ENCODE measurements at regions not wholly inside any gene's neighbourhood (a gene's known extent, or its start where the extent isn't known, plus 50 kb on each side); places are given as distances from the start of the nearest gene placed in this dataset.
"Not testable (repeated sequence)": the region's sequence is repeated elsewhere in the genome, so short reads cannot be mapped to it uniquely, and the experiment has no call there.

GRCh38 chr17:70290770-70291169 lies 121.4 kb downstream of the KCNJ2 start:
- no peak overlapping the region for H3K9ac ChIP-seq (ENCODE audit: low read length)
- H3K4me3 ChIP-seq (ENCODE audit: low read length), result no peak overlapping the region
- H3K27ac ChIP-seq (ENCODE audit: low read depth, low read length), result no peak overlapping the region
- H3K36me3 ChIP-seq (ENCODE audit: control insufficient read depth, insufficient read depth, low read length), result no peaks in the 10 kb centered on the region
- H3K27me3 ChIP-seq (ENCODE audit: control insufficient read depth, insufficient read depth, low read length), result no peaks in the 10 kb centered on the region
- no peaks in the 10 kb centered on the region for H3K4me1 ChIP-seq (ENCODE audit: control insufficient read depth, insufficient read depth, low read length)

DNA sequence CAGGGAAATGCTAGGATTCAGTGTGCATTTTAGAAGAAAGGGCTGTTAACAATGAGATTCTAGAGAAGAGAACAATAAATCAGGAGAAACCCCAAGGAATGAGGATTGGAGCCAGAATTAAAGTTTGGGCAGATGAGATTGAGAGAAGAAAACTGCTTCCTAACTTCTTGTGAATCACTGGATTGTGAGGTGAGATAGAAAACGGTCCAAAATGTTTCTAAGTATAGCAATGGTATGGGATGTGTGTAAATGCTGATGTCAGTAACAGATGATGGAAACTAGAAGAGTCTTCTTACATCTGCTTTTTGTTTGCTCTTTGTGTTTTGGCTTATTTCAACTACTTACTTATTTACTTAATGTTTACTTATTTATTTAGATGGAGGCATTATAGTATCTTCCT lies 123.0 kb downstream of the KCNJ2 start:
- Histone ChIP-seq H3K36me3 (ENCODE audit: control insufficient read depth, insufficient read depth, low read length) (no peaks in the 10 kb centered on the region), H3K4me3 (ENCODE audit: low read length) (no peak overlapping the region), H3K27ac (ENCODE audit: low read depth, low read length) (no peak overlapping the region), H3K9ac (ENCODE audit: low read length) (no peak overlapping the region), H3K27me3 (ENCODE audit: control insufficient read depth, insufficient read depth, low read length) (no peaks in the 10 kb centered on the region), H3K4me1 (ENCODE audit: control insufficient read depth, insufficient read depth, low read length) (no peaks in the 10 kb centered on the region)

GRCh38 chr17:70293564-70294310 lies 124.4 kb downstream of the KCNJ2 start:
- H3K4me1 ChIP-seq (ENCODE audit: control insufficient read depth, insufficient read depth, low read length); H3K27me3 ChIP-seq (ENCODE audit: control insufficient read depth, insufficient read depth, low read length); H3K4me3 ChIP-seq (ENCODE audit: low read length); H3K36me3 ChIP-seq (ENCODE audit: control insufficient read depth, insufficient read depth, low read length); H3K9ac ChIP-seq (ENCODE audit: low read length); H3K27ac ChIP-seq (ENCODE audit: low read depth, low read length): not testable (repeated sequence)

- H3K4me3 ChIP-seq (ENCODE audit: low read length), result no peak overlapping the region
- no peak overlapping the region for H3K27ac ChIP-seq (ENCODE audit: low read depth, low read length)
- no peaks in the 10 kb centered on the region for H3K27me3 ChIP-seq (ENCODE audit: control insufficient read depth, insufficient read depth, low read length)
- no peaks in the 10 kb centered on the region for H3K4me1 ChIP-seq (ENCODE audit: control insufficient read depth, insufficient read depth, low read length)
- no peaks in the 10 kb centered on the region for H3K36me3 ChIP-seq (ENCODE audit: control insufficient read depth, insufficient read depth, low read length)
- H3K9ac ChIP-seq (ENCODE audit: low read length), result no peak overlapping the region
These were observed 126.0 kb downstream of the KCNJ2 start for GRCh38 chr17:70295329-70295728.

GRCh38 chr17:70295731-70296130 lies 126.4 kb downstream of the KCNJ2 start:
- H3K27me3 ChIP-seq (ENCODE audit: control insufficient read depth, insufficient read depth, low read length), result no peaks in the 10 kb centered on the region
- H3K36me3 ChIP-seq (ENCODE audit: control insufficient read depth, insufficient read depth, low read length), result no peaks in the 10 kb centered on the region
- no peak overlapping the region for H3K9ac ChIP-seq (ENCODE audit: low read length)
- H3K4me1 ChIP-seq (ENCODE audit: control insufficient read depth, insufficient read depth, low read length), result no peaks in the 10 kb centered on the region
- no peak overlapping the region for H3K4me3 ChIP-seq (ENCODE audit: low read length)
- no peak overlapping the region for H3K27ac ChIP-seq (ENCODE audit: low read depth, low read length)

DNA sequence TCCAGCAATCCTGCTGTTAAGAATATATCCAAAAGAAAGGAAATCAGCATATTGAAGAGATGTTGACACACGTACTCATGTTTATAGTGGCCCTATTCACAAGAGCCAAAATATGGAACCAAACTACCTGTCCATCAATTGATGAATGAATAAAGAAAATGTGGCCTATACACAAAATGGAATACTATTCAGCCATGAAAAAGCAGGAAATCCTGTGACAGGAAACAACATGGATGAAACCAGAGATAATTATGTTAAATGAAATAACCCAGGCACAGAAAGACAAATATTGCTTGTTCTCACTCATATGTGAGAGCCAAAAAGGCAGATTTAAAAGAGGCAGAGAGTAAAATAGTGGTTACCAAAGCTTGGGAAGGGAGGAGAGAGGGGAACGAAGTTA lies 127.1 kb downstream of the KCNJ2 start:
- Histone ChIP-seq H3K4me3 (ENCODE audit: low read length) (no peak overlapping the region), H3K4me1 (ENCODE audit: control insufficient read depth, insufficient read depth, low read length) (no peaks in the 10 kb centered on the region), H3K27ac (ENCODE audit: low read depth, low read length) (no peak overlapping the region), H3K9ac (ENCODE audit: low read length) (no peak overlapping the region), H3K36me3 (ENCODE audit: control insufficient read depth, insufficient read depth, low read length) (no peaks in the 10 kb centered on the region), H3K27me3 (ENCODE audit: control insufficient read depth, insufficient read depth, low read length) (no peaks in the 10 kb centered on the region)

- Histone ChIP-seq H3K9ac (ENCODE audit: low read length) (no peak overlapping the region), H3K36me3 (ENCODE audit: control insufficient read depth, insufficient read depth, low read length) (no peaks in the 10 kb centered on the region), H3K4me1 (ENCODE audit: control insufficient read depth, insufficient read depth, low read length) (no peaks in the 10 kb centered on the region), H3K27ac (ENCODE audit: low read depth, low read length) (no peak overlapping the region), H3K4me3 (ENCODE audit: low read length) (no peak overlapping the region), H3K27me3 (ENCODE audit: control insufficient read depth, insufficient read depth, low read length) (no peaks in the 10 kb centered on the region)
These were observed 128.1 kb downstream of the KCNJ2 start for GRCh38 chr17:70297397-70297796.

DNA sequence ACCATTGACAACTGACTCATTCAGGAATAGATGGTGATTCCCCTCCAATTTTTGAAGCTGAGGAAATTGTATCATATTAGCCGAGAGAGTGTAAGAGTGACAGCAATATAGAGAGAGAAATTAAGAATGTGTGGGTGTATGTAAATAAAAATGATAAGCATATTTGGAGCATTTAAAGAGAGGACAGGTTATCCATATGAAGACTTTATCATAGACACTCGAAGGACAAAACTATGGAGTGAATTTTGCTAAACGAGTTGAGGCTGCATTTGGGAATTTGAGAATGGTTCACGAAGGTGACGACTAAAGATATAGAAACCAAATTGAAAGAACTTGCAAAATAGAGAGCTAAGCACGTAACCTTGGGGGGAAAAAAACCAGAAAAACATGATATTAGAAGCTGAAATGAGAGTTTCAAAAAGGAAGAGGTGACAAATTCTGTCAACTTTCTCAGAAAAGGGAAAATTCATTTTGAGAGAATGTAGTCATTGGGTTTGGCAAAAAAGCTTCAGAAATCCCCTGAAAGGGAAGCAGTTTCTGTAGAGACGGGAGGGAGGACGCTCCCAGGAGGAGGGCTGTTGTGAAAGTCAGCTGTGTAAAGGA lies 129.7 kb downstream of the KCNJ2 start:
- Histone ChIP-seq H3K4me3 (ENCODE audit: low read length) (no peak overlapping the region), H3K36me3 (ENCODE audit: control insufficient read depth, insufficient read depth, low read length) (no peaks in the 10 kb centered on the region), H3K27me3 (ENCODE audit: control insufficient read depth, insufficient read depth, low read length) (no peaks in the 10 kb centered on the region), H3K27ac (ENCODE audit: low read depth, low read length) (no peak overlapping the region), H3K4me1 (ENCODE audit: control insufficient read depth, insufficient read depth, low read length) (no peaks in the 10 kb centered on the region), H3K9ac (ENCODE audit: low read length) (no peak overlapping the region)

GRCh38 chr17:70307430-70308225 lies 138.3 kb downstream of the KCNJ2 start:
- no peak overlapping the region for H3K27ac ChIP-seq (ENCODE audit: low read depth, low read length)

DNA sequence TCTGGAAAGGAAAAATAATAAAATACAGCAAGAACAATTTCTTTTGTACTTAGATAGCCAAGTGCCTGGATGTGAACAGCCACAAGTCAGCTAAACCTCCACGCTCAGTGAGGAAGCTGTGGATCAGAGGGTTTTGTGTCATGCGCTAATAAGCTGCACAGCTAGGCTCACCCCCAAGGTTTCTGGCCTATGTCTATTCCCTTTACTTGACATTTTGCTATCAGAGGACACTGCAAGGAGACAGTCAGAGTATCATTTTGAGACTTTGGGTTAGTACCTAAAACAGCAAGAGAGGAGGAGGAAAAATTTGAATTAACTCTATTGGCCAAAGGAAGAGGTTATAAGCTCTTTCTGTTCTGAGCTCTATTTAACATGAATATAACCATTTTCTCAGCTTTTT lies 139.3 kb downstream of the KCNJ2 start:
- Histone ChIP-seq H3K36me3 (ENCODE audit: control insufficient read depth, insufficient read depth, low read length) (no peaks in the 10 kb centered on the region), H3K4me1 (ENCODE audit: control insufficient read depth, insufficient read depth, low read length) (no peaks in the 10 kb centered on the region), H3K27me3 (ENCODE audit: control insufficient read depth, insufficient read depth, low read length) (no peaks in the 10 kb centered on the region), H3K4me3 (ENCODE audit: low read length) (no peak overlapping the region), H3K27ac (ENCODE audit: low read depth, low read length) (no peak overlapping the region), H3K9ac (ENCODE audit: low read length) (no peak overlapping the region)

More at GRCh38 chr17:70307430-70308225, 138.3 kb downstream of the KCNJ2 start:
- Histone ChIP-seq H3K9ac (ENCODE audit: low read length) (no peak overlapping the region), H3K4me1 (ENCODE audit: control insufficient read depth, insufficient read depth, low read length) (no peaks in the 10 kb centered on the region), H3K4me3 (ENCODE audit: low read length) (no peak overlapping the region), H3K36me3 (ENCODE audit: control insufficient read depth, insufficient read depth, low read length) (no peaks in the 10 kb centered on the region), H3K27me3 (ENCODE audit: control insufficient read depth, insufficient read depth, low read length) (no peaks in the 10 kb centered on the region)

- Histone ChIP-seq H3K9ac (ENCODE audit: low read length) (no peak overlapping the region), H3K27ac (ENCODE audit: low read depth, low read length) (no peak overlapping the region), H3K36me3 (ENCODE audit: control insufficient read depth, insufficient read depth, low read length) (no peaks in the 10 kb centered on the region), H3K27me3 (ENCODE audit: control insufficient read depth, insufficient read depth, low read length) (no peaks in the 10 kb centered on the region), H3K4me3 (ENCODE audit: low read length) (no peak overlapping the region), H3K4me1 (ENCODE audit: control insufficient read depth, insufficient read depth, low read length) (no peaks in the 10 kb centered on the region)
These were observed 140.9 kb downstream of the KCNJ2 start for GRCh38 chr17:70310221-70310672.

DNA sequence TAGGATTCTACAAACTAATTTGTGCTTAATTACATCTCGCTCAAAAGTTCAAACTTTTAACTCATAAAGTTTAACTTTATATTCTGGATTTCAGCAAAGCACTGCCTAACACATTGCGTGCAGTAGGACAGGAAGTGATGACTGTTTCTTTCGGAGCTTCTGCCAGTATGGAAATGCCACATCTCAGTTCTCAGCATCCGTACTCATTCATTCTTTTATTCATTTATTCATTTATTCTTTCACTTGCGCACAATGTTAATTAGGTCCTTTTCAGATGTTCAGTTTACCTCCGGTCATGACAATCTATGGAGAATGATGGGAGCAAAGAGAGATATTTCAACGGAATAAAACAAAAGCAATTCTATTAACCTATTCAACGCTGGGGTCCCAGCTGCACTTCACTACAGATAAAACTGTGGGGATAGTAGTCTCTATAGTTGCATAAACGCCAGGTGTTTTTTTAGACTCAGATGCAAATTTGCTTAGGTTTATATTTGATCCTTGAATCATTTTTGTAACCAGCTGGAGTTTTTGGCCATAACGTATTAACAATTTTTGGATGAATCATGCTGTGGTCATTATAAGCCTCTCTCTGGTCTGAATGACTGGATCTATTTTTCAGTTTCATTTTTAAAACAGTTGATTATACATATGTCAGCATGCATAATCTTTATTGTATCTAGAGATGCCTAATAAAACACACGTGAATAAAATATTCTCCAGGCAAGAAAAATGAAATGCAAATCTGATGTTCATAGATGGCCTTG lies 143.9 kb downstream of the KCNJ2 start:
- no peak overlapping the region for H3K9ac ChIP-seq (ENCODE audit: low read length)
- no peak overlapping the region for H3K4me3 ChIP-seq (ENCODE audit: low read length)
- H3K27ac ChIP-seq (ENCODE audit: low read depth, low read length), result no peak overlapping the region
- H3K4me1 ChIP-seq (ENCODE audit: control insufficient read depth, insufficient read depth, low read length), result no peaks in the 10 kb centered on the region
- no peaks in the 10 kb centered on the region for H3K27me3 ChIP-seq (ENCODE audit: control insufficient read depth, insufficient read depth, low read length)
- no peaks in the 10 kb centered on the region for H3K36me3 ChIP-seq (ENCODE audit: control insufficient read depth, insufficient read depth, low read length)
